Fibroblast of the conjunctiva (primary cell): ENCODE measurements at regions not wholly inside any gene's neighbourhood (a gene's known extent, or its start where the extent isn't known, plus 50 kb on each side); places are given as distances from the start of the nearest gene placed in this dataset.

Source experiments
- DNase-seq: peaks from one replicate; pipeline ENCODE4 v3.0.0-alpha.2; 2010; ENCODE audit warnings: low read depth

GRCh38 chr5:105030153-105030552, 1467.6 kb upstream of the NUDT12 start:
- DNase-seq = no peak

DNA sequence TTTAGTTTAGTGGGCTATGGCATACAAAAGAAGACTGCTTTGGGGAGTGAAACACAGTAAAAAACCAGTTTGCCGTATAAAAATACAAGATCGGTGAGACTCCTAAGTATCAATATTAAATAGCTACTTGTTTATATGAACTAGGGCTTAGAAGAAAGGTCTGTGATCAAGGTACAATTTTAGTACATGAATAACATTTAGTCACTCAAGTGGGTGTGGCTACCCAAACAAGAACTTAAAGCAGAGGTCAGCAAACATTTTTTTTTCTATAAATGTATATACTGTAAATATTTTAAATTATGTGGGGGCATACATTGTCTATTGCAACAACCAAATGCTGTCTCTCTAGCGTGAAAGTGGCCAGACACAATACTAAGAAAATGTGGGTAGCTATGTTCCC, 1452.5 kb upstream of the NUDT12 start:
- DNase-seq = no peak

DNA sequence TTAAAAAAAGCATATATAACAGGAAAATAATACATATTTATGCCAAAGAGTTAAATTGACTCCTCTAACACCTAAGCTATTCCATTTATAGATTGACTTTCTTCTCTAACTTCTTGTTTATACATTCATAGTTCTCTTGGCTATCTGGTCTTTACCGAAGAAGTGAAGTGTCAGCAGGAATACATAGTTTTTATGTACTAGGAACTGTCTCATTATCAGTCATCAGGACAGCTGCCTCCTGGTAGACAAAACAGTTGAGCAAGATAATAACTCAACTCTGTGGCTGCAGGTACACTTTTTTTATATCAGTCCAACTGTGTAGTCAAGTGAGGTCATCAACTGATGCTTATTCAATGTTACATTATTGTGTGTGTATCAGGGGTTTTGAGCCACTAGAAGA, 1436.0 kb upstream of the NUDT12 start:
- DNase-seq = no peak

DNA sequence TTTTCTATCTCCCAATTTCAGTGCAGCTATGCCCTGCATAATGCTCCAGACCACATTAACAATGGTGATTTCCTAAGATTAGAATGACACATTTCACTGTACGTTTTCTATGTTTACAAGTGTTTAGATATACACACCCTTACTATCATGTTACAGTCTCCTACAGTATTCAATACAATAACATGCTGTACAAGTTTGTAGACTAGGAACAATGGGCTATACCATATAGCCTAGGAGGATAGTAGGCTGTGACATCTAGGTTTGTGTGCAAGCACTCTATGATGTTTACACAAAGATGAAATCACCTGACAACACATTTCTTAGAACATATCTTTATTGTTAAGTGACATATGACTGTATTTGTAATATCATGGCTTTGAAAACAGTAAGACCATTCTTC, 1435.6 kb upstream of the NUDT12 start:
- DNase-seq = no peak

DNA sequence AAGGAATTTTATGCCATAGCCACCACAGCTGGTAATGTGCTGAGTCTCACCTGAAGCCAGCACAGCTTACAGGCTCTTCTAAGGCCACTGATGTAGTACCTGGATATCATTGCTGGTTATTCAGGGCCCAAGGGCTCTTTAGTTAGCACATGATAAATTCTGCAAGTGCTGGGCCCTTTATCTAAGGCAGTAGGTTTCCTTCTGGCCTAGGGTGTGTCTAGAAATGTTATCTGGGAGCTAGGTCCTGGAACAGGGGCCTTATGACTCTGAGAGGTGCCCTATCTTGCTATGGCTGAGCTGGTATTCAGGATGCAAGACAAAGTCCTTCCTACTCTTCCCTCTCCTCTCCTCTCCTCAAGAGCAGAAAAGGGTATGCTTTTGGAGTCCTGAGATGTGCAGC, 1424.5 kb upstream of the NUDT12 start:
- DNase-seq = no peak

DNA sequence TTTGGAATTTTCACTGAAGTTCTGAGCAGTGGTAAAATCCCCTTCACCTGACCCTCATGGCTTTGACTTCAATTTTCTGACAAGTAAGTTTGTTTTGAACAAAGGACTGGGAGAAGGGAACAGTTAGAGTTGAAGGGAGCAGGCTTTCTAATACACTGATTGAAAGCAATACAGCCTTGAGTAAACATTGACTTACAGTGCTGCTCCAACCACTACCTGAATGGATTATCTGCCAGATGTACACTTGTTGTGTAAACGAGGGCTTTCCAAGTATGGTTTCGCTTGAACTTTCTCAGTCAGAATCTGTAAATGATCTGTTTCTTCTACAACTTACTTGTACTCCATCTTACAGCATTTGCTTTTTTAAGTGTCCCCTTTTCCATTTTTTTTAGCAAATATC, 1414.9 kb upstream of the NUDT12 start:
- no peak for DNase-seq

- DNase-seq = no peak
Measured at GRCh38 chr5:104967806-104968410, 1405.3 kb upstream of the NUDT12 start.

- DNase-seq = no peak
Measured at GRCh38 chr5:104965006-104965405, 1402.4 kb upstream of the NUDT12 start.

DNA sequence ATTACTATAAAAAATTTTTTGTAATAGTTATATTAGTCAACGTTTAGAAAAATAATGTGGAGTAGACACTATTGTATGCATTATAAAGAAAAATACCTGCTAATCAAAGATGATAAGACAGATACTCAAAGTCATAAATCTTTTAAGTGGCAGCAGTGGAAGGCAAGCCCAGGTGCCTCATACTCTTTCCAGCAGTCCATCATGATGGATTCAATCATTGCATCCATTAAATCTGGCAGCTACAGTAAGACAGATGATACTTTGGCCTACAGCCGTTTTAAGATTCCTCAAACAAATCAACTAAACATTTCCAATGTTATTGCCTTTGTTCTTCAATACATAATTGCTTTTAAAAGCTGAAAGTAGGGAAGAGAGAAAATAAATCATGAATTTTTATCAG, 1392.9 kb upstream of the NUDT12 start:
- no peak for DNase-seq

DNA sequence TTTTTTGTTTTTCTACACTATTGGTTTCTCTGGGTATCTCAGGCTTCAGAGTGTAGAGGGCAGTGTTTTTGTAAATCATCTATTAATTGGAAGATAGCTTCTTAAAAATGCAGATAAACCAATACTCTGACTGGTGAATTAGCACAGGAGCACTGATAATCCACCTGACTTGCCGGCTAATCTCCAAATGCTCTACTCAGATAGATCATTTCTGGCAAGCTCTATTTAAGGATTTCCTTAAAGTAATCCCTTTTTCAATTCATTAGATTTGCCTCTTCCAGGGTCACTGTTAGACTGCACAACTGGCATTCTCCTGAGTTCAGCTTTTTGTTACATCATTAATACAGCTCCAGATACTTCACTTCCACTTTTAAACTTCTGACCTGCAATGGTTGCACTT, 1390.3 kb upstream of the NUDT12 start:
- DNase-seq = no peak

DNA sequence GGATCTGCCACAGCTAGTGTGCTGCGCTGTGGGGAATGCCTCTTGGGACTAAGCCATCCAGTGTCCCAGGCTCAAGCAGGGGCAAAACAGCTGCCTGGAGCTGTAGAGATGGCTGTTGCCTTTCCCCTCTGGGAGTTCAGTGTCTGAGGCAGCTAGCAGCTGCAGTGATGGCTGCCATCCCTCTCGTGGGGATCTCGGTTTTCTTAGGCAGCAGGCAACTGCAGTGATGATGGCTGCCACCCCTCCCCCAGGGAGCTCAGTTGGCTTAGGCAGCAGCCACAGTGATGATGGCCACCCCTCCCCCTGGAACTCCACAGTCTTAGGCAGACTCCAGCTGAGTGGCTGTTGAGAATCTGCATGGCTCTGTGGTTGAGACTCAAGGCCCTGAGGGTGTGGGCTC, 1389.2 kb upstream of the NUDT12 start:
- DNase-seq = no peak

DNA sequence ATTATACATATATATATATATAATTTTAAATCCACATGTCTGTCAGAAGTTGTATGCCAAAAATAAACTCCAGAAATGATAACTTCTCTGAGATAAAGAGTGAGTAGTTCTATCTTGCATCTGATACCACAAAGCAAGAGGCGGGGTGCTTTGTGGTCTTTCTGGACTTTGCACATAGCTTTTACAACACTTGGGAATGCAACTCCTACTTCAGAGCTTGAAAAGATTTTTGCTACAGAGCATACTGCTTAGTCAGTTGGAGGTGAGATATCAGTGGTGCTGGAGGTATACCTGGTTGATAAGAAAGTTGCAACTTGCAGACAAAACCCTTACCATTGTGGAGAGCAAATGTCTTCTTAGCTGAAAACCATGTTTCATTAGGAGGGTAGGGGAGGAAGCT, 1384.5 kb upstream of the NUDT12 start:
- DNase-seq = no peak

GRCh38 chr5:104942735-104943134, 1380.1 kb upstream of the NUDT12 start:
- DNase-seq = no peak

DNA sequence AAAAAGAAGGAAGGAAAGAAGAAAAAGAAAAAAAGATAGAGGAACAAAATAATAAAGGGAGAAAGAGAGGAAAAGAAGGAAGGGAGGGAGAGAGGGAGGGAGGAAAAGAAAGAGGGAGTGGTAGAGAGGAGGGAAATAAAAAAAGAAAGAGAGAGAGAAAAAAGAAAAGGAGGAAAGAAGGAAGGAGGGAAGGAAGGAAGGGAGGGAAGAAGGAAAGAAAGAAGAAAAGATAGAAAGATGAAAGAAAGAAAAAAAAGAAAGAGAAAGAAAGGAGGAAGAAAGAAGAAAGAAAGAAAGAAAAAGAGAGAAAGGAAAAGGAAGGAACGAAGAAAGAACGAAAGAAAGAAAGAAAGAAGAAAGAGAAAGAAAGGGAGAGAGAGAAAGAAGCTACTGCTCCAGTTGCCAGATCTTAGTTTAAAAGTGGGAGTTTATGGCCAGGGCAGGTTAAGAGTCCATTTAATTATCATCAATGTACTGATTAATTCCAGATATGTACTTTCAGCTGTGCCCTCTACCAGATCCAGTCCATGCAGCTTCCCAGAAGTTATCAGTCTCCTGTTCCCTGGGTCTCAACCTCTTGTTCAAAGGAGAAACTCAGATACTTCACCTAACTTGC, 1378.5 kb upstream of the NUDT12 start:
- no peak for DNase-seq

DNA sequence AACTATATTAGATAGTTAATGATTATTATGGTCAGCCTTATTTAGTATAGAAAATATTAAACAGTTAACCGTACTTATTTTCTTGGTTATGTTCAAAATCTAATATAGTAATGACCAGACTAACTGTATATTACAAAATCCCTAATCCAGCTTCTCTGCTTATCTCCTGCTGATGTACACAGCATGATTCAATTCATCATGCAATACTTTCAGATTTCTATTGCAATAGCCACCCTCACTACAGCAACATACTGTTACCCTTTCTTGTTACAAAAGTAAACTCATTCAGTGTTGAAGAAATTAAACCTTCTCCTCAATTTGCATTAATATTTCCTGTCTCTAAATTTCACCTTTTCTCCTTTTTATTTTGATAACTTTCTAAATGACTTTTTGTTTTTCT, 1375.0 kb upstream of the NUDT12 start:
- DNase-seq = no peak

DNA sequence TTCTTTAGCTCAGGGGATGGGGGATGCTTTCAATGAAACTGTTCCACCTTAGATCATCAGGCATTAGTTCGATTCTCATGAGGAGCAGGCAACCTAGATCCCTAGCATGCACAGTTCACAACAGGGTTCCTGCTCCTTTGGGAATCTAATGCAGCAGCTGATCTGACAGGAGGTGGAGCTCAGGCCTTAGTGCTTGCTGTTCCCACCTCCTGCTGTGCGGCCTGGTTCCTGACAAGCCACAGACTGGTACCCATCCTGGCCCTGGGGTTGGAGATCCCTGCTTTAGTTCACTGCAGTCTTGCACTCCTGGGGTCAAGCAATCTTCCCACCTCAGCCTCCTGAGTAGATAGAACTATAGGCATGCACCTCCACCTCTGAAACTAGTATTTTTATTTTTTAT, 1369.8 kb upstream of the NUDT12 start:
- DNase-seq = no peak

DNA sequence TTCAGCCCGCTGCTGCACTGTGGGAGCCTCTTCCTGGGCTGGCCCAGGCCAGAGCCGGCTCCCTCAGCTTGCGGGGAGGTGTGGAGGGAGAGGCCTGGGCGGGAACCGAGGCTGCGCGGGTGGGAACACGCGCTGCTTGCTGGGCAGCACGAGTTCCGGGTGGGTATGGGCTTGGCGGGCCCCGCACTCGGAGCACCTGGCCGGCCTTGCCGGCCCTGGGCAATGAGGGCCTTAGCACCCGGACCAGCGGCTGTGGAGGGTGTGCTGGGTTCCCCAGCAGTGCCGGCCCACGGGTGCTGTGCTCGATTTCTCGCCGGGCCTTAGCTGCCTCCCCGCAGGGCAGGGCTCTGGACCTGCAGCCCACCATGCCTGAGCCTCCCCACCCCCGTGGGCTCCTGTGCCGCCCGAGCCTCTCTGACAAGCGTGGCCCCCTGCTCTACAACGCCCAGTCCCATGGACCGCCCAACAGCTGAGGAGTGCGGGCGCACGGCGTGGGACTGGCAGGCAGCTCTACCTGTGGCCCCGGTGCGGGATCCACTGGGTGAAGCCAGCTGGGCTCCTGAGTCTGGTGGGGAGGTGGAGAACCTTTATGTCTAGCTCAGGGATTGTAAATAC, 1366.4 kb upstream of the NUDT12 start:
- DNase-seq = no peak

DNA sequence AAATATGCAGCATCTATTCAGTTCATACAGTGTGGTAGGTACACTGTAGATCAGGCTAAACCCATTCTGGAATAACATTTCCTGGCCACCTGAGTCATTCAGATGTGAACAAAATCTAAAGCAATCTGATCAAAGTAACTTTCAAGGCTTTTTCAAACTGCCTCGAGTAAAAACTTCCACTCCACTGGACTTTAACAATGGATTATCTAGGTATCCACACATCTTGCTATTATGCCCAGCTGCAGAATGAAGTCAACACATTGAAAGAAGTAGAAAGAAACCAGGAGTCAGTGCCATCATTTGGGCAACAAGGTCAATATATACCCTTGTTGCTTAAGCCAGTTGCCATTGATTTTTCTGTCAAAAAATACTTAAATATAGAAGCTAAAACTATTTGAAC, 1352.6 kb upstream of the NUDT12 start:
- DNase-seq = no peak

DNA sequence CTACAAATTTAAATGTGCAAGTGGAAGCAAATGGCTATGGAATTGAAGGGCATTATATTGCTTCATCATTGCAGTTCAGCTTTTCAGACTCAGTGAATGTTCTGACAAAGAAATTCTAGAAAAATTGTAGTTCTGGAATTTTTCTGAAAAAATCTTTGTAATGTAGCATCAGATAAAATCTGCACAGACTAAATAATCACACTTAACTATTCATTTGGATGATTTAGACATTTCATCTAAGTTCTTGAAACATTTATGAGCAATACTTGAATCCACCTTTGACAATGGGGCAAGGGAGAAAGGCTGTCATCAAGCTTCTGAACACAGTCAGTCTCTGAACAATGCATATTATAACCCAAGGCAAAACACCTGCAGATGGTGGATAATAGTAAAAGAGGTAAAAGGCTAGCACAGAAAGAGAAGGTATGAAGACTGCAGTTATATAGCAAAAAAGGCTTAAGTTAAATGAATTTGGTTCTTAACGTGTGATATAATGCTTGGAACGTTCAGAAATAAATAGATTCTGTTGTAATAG, 1352.0 kb upstream of the NUDT12 start:
- DNase-seq = no peak

DNA sequence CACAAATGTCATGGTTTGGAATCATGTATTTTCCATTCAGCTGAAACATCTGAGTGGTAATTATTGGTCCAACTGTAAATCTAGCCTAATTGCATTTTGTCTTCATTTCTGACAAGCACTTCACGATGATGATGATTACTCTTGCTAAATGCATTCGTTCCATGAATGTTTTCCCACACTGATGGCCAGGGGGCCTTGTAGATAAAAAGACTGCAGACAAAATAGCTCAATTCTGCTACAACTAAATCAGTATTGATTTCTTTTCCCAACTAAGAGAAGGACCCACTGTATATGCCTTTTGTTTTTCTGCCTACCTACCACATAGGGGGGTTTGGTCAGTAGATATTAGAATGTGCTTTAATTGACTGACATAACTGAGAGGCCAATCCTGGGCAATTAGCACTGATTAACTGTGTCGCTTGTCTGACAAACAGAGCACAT, 1351.3 kb upstream of the NUDT12 start:
- DNase-seq = no peak

DNA sequence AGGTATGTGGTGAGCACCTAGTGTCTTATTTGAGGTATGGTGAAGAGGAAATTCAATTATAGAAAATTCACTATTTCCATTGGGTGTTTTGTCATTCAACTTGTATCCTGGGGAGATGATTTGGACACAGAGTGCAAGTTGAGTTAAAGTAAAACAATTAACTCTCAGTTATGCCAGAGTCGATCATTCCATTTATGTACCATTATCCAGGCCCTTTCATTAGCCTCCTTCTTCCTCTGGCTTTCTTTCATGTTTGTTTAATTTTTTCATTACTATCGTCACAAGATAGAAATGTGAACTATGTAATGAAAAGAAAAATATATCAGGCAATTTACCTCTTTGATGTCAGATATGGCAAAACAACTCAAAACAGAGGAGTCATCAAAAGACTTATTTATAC, 1347.2 kb upstream of the NUDT12 start:
- DNase-seq = no peak

DNA sequence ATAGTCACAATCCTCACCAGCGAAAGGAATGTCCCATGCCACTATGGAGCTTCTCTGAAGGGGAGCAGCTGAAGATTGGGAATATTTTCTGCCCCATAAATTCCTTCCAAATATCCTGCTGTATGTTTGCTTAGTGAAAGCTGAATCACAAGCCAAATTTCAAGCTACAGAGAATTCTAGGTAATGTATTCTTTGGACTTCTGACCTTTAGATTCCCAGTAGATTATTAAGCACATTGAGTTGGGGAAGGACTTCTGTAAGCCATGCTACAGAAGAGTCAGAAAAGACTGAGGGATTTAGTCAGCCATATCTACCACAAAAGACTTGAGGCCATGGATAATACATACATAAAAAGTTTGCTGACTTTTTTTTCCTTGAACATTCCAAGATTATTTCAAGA, 1342.0 kb upstream of the NUDT12 start:
- no peak for DNase-seq

- DNase-seq = no peak
Measured at GRCh38 chr5:104903941-104904340, 1341.4 kb upstream of the NUDT12 start.

DNA sequence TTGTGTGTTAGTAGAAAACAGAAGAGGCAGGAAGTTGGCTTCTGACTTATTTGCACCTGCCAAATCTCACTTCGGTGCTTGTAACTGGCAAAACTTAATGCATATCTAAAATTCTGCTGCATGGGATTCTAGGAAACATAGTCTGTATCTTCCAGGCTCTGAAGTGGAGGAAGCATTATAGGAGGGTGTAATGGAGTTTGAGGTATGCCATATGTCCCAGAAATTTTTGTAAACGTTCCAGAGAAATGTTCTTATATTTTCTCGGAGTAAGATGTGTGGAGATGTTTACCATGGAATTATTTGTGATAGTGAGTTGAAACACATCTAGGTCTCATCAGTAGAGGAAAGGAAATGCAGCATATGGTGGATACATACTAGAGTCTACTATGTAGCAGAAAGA, 1329.0 kb upstream of the NUDT12 start:
- no peak for DNase-seq
